MM.1S (cell line): ENCODE measurements at regions not wholly inside any gene's neighbourhood (a gene's known extent, or its start where the extent isn't known, plus 50 kb on each side); places are given as distances from the start of the nearest gene placed in this dataset.

Experiments used
- EZH2 ChIP-seq: fragments of 300-600 bp; sonication (generic); optimal IDR thresholded peaks from 2 replicates; pipeline ENCODE3; 2017; ENCODE audit warnings: low read depth, mild to moderate bottlenecking, antibody characterized with exemption, low read length, mixed read lengths
- TF ChIP-seq, protein P1 (sequence below): fragments of 300-600 bp; sonication (generic); IDR thresholded peaks from 2 replicates; pipeline ENCODE4 v1.5.1; 2016; ENCODE audit warnings: antibody characterized with exemption, low read length, mixed read lengths

GRCh38 chrX:140848800-140849199, 139.2 kb downstream of the LINC00632 start:
- TF ChIP-seq, protein P1, sequence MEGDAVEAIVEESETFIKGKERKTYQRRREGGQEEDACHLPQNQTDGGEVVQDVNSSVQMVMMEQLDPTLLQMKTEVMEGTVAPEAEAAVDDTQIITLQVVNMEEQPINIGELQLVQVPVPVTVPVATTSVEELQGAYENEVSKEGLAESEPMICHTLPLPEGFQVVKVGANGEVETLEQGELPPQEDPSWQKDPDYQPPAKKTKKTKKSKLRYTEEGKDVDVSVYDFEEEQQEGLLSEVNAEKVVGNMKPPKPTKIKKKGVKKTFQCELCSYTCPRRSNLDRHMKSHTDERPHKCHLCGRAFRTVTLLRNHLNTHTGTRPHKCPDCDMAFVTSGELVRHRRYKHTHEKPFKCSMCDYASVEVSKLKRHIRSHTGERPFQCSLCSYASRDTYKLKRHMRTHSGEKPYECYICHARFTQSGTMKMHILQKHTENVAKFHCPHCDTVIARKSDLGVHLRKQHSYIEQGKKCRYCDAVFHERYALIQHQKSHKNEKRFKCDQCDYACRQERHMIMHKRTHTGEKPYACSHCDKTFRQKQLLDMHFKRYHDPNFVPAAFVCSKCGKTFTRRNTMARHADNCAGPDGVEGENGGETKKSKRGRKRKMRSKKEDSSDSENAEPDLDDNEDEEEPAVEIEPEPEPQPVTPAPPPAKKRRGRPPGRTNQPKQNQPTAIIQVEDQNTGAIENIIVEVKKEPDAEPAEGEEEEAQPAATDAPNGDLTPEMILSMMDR = no peak
- no peak for TF ChIP-seq EZH2
